Muscle layer of duodenum (tissue), 2 donors: ENCODE measurements at regions not wholly inside any gene's neighbourhood (a gene's known extent, or its start where the extent isn't known, plus 50 kb on each side); places are given as distances from the start of the nearest gene placed in this dataset.

Experiments used
- H3K27ac ChIP-seq: one replicate; pipeline ENCODE4 v1.7.0; 2013; ENCODE audit warnings: mild to moderate bottlenecking, low read length
- H3K27me3 ChIP-seq: one replicate; pipeline ENCODE4 v1.7.0; 2013; ENCODE audit warnings: low read depth, mild to moderate bottlenecking, control low read depth, low read length
- H3K36me3 ChIP-seq, 2 donors: one replicate each; pipeline ENCODE4 v1.7.0; 2013; ENCODE audit warnings: low read length in 2 of 2, control low read depth in 1 of 2, mild to moderate bottlenecking in 1 of 2; ENCODE audit not compliant: insufficient read depth in 2 of 2, control insufficient read depth in 1 of 2
- H3K4me1 ChIP-seq, 2 donors: one replicate each; pipeline ENCODE4 v1.7.0; 2013; ENCODE audit warnings: low read length in 2 of 2, mild to moderate bottlenecking in 2 of 2, control low read depth in 1 of 2, moderate library complexity in 1 of 2; ENCODE audit not compliant: insufficient read depth in 2 of 2, control insufficient read depth in 1 of 2
- H3K4me3 ChIP-seq, 2 donors: one replicate each; pipeline ENCODE4 v1.7.0; 2013; ENCODE audit warnings: low read length in 2 of 2, low read depth in 1 of 2, mild to moderate bottlenecking in 1 of 2
- H3K9me3 ChIP-seq, 2 donors: one replicate each; pipeline ENCODE4 v1.7.0; 2013; ENCODE audit warnings: low read length in 2 of 2, control low read depth in 1 of 2, mild to moderate bottlenecking in 1 of 2; ENCODE audit not compliant: control insufficient read depth in 1 of 2
- donor health status: healthy.

- Histone ChIP-seq H3K27ac (no peak overlapping the region), H3K4me3 (no peak overlapping the region), H3K4me1 (no peaks in the 10 kb centered on the region), H3K9me3 (peaks cover 0 to 12% of the 10 kb centered on the region in 2 donors), H3K27me3 (no peaks in the 10 kb centered on the region), H3K36me3 (no peaks in the 10 kb centered on the region)
Measured at GRCh38 chr2:153189091-153189888, 289.3 kb downstream of the RPRM start.

- Histone ChIP-seq H3K4me3 (no peak overlapping the region), H3K9me3 (no peaks in the 10 kb centered on the region), H3K4me1 (no peaks in the 10 kb centered on the region), H3K27ac (no peak overlapping the region), H3K27me3 (no peaks in the 10 kb centered on the region), H3K36me3 (no peaks in the 10 kb centered on the region)
Measured at GRCh38 chr2:153179808-153180207, 298.8 kb downstream of the RPRM start.

GRCh38 chr2:153169609-153170008 is 309.0 kb downstream of the RPRM start:
- Histone ChIP-seq H3K36me3 (no peaks in the 10 kb centered on the region), H3K27me3 (no peaks in the 10 kb centered on the region), H3K4me1 (no peaks in the 10 kb centered on the region), H3K4me3 (no peak overlapping the region), H3K9me3 (no peaks in the 10 kb centered on the region), H3K27ac (no peak overlapping the region)

DNA sequence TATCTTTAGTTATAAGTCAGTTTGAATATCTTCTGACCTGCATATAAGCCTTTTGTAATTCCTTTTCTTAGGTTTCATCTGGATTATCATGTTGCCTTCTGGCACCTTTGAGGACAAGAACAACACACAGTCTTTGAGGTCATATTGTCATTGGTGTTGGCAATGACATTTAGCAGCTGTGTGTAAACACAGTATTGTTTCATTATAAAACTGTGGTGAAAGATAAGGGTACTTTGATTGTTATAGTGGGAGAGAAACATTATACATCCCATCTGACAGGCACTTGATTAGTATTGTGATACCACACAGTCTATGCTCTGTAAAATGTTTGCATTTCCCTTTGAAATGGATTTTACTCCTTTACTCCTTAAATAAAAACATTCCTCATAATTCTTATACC is 313.5 kb downstream of the RPRM start:
- no peak overlapping the region for H3K4me3 ChIP-seq

GRCh38 chr2:153163055-153163454 is 315.5 kb downstream of the RPRM start:
- Histone ChIP-seq H3K27me3 (no peaks in the 10 kb centered on the region), H3K27ac (no peak overlapping the region), H3K36me3 (no peaks in the 10 kb centered on the region), H3K4me1 (no peaks in the 10 kb centered on the region), H3K4me3 (no peak overlapping the region), H3K9me3 (no peaks in the 10 kb centered on the region)

More for the DNA sequence above, 313.5 kb downstream of the RPRM start:
- Histone ChIP-seq H3K9me3 (no peaks in the 10 kb centered on the region), H3K4me1 (no peaks in the 10 kb centered on the region), H3K36me3 (no peaks in the 10 kb centered on the region), H3K27me3 (no peaks in the 10 kb centered on the region), H3K27ac (no peak overlapping the region)

GRCh38 chr2:153156743-153157142 is 321.8 kb downstream of the RPRM start:
- H3K27me3 ChIP-seq, result no peaks in the 10 kb centered on the region
- H3K27ac ChIP-seq, result no peak overlapping the region
- peaks cover 0 to 3% of the 10 kb centered on the region in 2 donors for H3K9me3 ChIP-seq
- no peaks in the 10 kb centered on the region for H3K36me3 ChIP-seq
- peaks cover 0 to 7% of the 10 kb centered on the region in 2 donors for H3K4me1 ChIP-seq
- H3K4me3 ChIP-seq, result no peak overlapping the region

DNA sequence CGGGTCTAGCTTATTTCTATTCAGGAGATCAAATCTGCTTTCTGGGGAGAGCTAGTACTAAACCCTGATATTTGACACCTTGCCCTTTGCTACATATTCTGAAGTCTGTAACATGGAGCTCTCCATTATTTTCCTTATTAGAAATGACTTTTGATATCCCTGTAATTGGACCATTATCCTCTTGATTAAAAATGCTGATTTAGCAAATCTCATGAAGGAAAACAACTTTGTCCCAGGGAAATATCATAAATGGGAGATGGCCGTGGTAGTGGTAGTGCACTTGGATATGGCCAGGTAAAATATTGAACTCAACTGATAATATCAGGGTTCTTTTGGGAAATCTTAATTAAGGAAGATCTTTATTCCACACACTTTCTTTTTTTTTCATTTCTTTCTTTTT is 326.5 kb downstream of the RPRM start:
- peaks cover 0 to 3% of the 10 kb centered on the region in 2 donors for H3K4me1 ChIP-seq
- no peak overlapping the region for H3K4me3 ChIP-seq
- H3K9me3 ChIP-seq, result peaks cover 0 to 3% of the 10 kb centered on the region in 2 donors
- no peaks in the 10 kb centered on the region for H3K27me3 ChIP-seq
- H3K27ac ChIP-seq, result no peak overlapping the region
- H3K36me3 ChIP-seq, result no peaks in the 10 kb centered on the region

GRCh38 chr2:153145470-153145978 is 333.0 kb downstream of the RPRM start:
- no peaks in the 10 kb centered on the region for H3K27me3 ChIP-seq
- no peak overlapping the region for H3K4me3 ChIP-seq
- no peaks in the 10 kb centered on the region for H3K36me3 ChIP-seq
- H3K9me3 ChIP-seq, result no peaks in the 10 kb centered on the region
- H3K4me1 ChIP-seq, result no peaks in the 10 kb centered on the region
- H3K27ac ChIP-seq, result no peak overlapping the region

GRCh38 chr2:153143540-153143939 is 335.0 kb downstream of the RPRM start:
- no peak overlapping the region for H3K4me3 ChIP-seq

GRCh38 chr2:153140498-153140897 is 338.1 kb downstream of the RPRM start:
- H3K4me1 ChIP-seq, result no peaks in the 10 kb centered on the region
- no peak overlapping the region for H3K27ac ChIP-seq
- H3K27me3 ChIP-seq, result no peaks in the 10 kb centered on the region
- H3K4me3 ChIP-seq, result no peak overlapping the region
- no peaks in the 10 kb centered on the region for H3K36me3 ChIP-seq
- no peaks in the 10 kb centered on the region for H3K9me3 ChIP-seq

More at GRCh38 chr2:153143540-153143939, 335.0 kb downstream of the RPRM start:
- Histone ChIP-seq H3K4me1 (no peaks in the 10 kb centered on the region), H3K27me3 (no peaks in the 10 kb centered on the region), H3K27ac (no peak overlapping the region), H3K36me3 (no peaks in the 10 kb centered on the region), H3K9me3 (no peaks in the 10 kb centered on the region)

DNA sequence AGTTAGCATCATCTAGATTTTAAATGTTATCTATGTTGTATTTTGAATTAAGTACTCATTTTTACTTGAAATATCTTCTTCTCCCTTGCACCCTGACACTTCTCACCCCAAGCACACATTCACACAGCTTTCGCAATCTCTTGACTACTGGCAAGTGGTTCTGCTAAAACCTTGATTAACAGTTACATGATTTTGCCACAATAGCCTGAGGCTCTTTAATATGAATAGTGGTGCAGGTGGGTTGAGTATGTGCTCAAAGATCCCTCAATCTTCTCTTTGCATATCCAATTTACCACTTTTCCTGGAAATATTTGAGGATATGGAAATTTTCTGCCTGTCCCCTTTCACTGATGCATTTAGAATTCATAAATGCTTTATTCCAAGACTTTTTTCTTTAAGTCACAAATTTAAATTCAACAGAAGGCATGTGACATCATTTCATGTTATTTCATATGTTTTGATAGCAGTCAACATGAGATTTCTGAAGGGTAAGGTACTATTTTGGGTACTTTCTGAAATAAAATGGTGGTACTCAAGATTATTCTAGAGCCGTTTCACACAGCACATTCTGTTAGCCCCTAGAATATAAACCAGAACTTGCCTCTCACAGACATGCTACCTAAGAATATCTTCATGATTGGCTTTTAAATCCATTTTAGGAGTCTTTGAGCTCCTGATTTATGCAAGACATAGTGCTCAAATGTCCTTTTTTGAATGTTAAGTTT is 339.7 kb downstream of the RPRM start:
- H3K4me3 ChIP-seq, result no peak overlapping the region
- H3K36me3 ChIP-seq, result no peaks in the 10 kb centered on the region
- no peak overlapping the region for H3K27ac ChIP-seq
- no peaks in the 10 kb centered on the region for H3K27me3 ChIP-seq
- no peaks in the 10 kb centered on the region for H3K4me1 ChIP-seq
- H3K9me3 ChIP-seq, result no peaks in the 10 kb centered on the region
